Loucy (cell line): ENCODE measurements at regions not wholly inside any gene's neighbourhood (a gene's known extent, or its start where the extent isn't known, plus 50 kb on each side); places are given as distances from the start of the nearest gene placed in this dataset.

ENCODE experiments used
- H2AFZ ChIP-seq: fragments of 200-600 bp; sonication (generic); 2 replicates; pipeline ENCODE4 v1.6.0; 2016; ENCODE audit warnings: antibody characterized with exemption, mild to moderate bottlenecking, low read length, moderate library complexity
- H3F3A ChIP-seq: fragments of 200-600 bp; 2 replicates; pipeline ENCODE4 v1.6.0; 2016; ENCODE audit warnings: antibody characterized with exemption, low read depth, mild to moderate bottlenecking
- H3K27me3 ChIP-seq: fragments of 200-600 bp; sonication (generic); 2 replicates; pipeline ENCODE4 v1.6.1; 2014; ENCODE audit warnings: low read length, mild to moderate bottlenecking; ENCODE audit not compliant: insufficient read depth, poor library complexity, severe bottlenecking
- H3K36me3 ChIP-seq: fragments of 200-600 bp; sonication (generic); 2 replicates; pipeline ENCODE4 v1.6.1; 2016; ENCODE audit warnings: low read length; ENCODE audit not compliant: insufficient read depth
- H3K4me1 ChIP-seq: fragments of 200-600 bp; sonication (generic); 2 replicates; pipeline ENCODE4 v1.5.1; 2014; ENCODE audit warnings: low read length, mild to moderate bottlenecking; ENCODE audit not compliant: insufficient read depth, poor library complexity, severe bottlenecking
- H3K4me2 ChIP-seq: fragments of 200-600 bp; sonication (generic); 2 replicates; pipeline ENCODE4 v1.6.0; 2014; ENCODE audit warnings: antibody characterized with exemption, low read length, low read depth, mild to moderate bottlenecking; ENCODE audit not compliant: poor library complexity, severe bottlenecking
- H3K4me3 ChIP-seq: fragments of 200-600 bp; sonication (generic); 2 replicates; pipeline ENCODE4 v1.5.1; 2014; ENCODE audit warnings: low read length, mild to moderate bottlenecking, mixed read lengths; ENCODE audit not compliant: poor library complexity, severe bottlenecking
- H3K79me2 ChIP-seq: fragments of 200-600 bp; sonication (generic); 2 replicates; pipeline ENCODE4 v1.6.1; 2014; ENCODE audit warnings: low read length; ENCODE audit not compliant: insufficient read depth
- H3K9ac ChIP-seq: fragments of 200-600 bp; sonication (generic); 2 replicates; pipeline ENCODE4 v1.6.0; 2014; ENCODE audit warnings: mild to moderate bottlenecking, low read depth, low read length, moderate library complexity; ENCODE audit not compliant: poor library complexity, severe bottlenecking
- H3K9me2 ChIP-seq: fragments of 200-600 bp; sonication (generic); replicated peaks from 2 replicates; pipeline ENCODE4 v1.6.1; 2016; ENCODE audit warnings: low read depth, low read length, mixed read lengths
- H3K9me3 ChIP-seq: fragments of 200-600 bp; sonication (generic); 2 replicates; pipeline ENCODE4 v1.6.1; 2014; ENCODE audit warnings: mild to moderate bottlenecking, antibody characterized with exemption, low read length, low read depth; ENCODE audit not compliant: insufficient read depth
- H4K20me1 ChIP-seq: fragments of 200-600 bp; sonication (generic); 2 replicates; pipeline ENCODE4 v1.6.0; 2014; ENCODE audit warnings: antibody characterized with exemption, low read length, mild to moderate bottlenecking; ENCODE audit not compliant: insufficient read depth, poor library complexity, severe bottlenecking
- EZH2phosphoT487 ChIP-seq: fragments of 200-600 bp; IDR thresholded peaks from 2 replicates; pipeline ENCODE4 v1.6.1; 2018; ENCODE audit warnings: antibody characterized with exemption, mild to moderate bottlenecking, moderate library complexity, borderline replicate concordance
- TF ChIP-seq, protein P1 (sequence below): fragments of 200-600 bp; sonication (generic); conservative IDR thresholded peaks from 2 replicates; pipeline ENCODE4 v1.5.1; 2014; ENCODE audit warnings: mild to moderate bottlenecking, antibody characterized with exemption, low read length

- no peaks in the 10 kb centered on the region for H3K4me1 ChIP-seq
- no peaks in the 10 kb centered on the region for H3K36me3 ChIP-seq
- H3K4me3 ChIP-seq: no peak overlapping the region
- H3K27me3 ChIP-seq: no peaks in the 10 kb centered on the region
- no peaks in the 10 kb centered on the region for H3F3A ChIP-seq
- H3K9me3 ChIP-seq: no peaks in the 10 kb centered on the region
- no peaks in the 10 kb centered on the region for H3K79me2 ChIP-seq
- no peak overlapping the region for H3K4me2 ChIP-seq
- no peak overlapping the region for H3K9ac ChIP-seq
- no peaks in the 10 kb centered on the region for H3K9me2 ChIP-seq
- TF ChIP-seq, protein P1, sequence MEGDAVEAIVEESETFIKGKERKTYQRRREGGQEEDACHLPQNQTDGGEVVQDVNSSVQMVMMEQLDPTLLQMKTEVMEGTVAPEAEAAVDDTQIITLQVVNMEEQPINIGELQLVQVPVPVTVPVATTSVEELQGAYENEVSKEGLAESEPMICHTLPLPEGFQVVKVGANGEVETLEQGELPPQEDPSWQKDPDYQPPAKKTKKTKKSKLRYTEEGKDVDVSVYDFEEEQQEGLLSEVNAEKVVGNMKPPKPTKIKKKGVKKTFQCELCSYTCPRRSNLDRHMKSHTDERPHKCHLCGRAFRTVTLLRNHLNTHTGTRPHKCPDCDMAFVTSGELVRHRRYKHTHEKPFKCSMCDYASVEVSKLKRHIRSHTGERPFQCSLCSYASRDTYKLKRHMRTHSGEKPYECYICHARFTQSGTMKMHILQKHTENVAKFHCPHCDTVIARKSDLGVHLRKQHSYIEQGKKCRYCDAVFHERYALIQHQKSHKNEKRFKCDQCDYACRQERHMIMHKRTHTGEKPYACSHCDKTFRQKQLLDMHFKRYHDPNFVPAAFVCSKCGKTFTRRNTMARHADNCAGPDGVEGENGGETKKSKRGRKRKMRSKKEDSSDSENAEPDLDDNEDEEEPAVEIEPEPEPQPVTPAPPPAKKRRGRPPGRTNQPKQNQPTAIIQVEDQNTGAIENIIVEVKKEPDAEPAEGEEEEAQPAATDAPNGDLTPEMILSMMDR: no peak
- no peak for TF ChIP-seq EZH2phosphoT487
- no peaks in the 10 kb centered on the region for H4K20me1 ChIP-seq
- no peak overlapping the region for H2AFZ ChIP-seq
Measured at GRCh38 chr18:61123309-61123708, 209.9 kb upstream of the CDH20 start.

GRCh38 chr18:61127714-61128467 lies 205.3 kb upstream of the CDH20 start:
- Histone ChIP-seq H3K4me1 (no peaks in the 10 kb centered on the region), H3K79me2 (no peaks in the 10 kb centered on the region), H3K27me3 (no peaks in the 10 kb centered on the region), H4K20me1 (no peaks in the 10 kb centered on the region), H3K4me2 (no peak overlapping the region), H3K9me3 (no peaks in the 10 kb centered on the region), H3K36me3 (no peaks in the 10 kb centered on the region), H3K4me3 (no peak overlapping the region), H3K9me2 (no peaks in the 10 kb centered on the region), H3K9ac (no peak overlapping the region), H3F3A (no peaks in the 10 kb centered on the region), H2AFZ (no peak overlapping the region)
- TF ChIP-seq, protein P1: no peak
- TF ChIP-seq EZH2phosphoT487: no peak

DNA sequence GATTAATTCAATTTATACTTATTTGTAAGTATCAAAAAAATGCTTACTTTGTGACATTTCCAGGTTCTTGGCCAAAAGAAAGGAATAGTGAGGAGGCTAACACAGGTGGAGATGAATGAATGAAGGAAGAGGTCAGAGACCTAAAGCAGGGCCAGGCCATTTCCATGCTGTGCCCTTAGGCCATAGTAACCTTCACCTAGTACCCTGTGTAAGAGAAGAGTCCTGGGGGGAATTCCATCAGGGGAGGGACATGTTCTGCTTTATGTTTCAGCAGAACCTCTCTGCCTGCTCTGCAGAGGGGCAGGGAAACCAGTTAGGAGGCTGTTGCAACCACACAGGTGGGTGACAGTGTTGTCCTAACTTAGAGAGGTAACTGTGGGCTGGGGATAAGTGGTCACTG lies 204.2 kb upstream of the CDH20 start:
- TF ChIP-seq, protein P1: no peak
- TF ChIP-seq EZH2phosphoT487: no peak
- H4K20me1 ChIP-seq: no peaks in the 10 kb centered on the region
- H3K4me2 ChIP-seq: no peak overlapping the region
- H3K4me3 ChIP-seq: no peak overlapping the region
- no peaks in the 10 kb centered on the region for H3K9me2 ChIP-seq
- no peaks in the 10 kb centered on the region for H3K79me2 ChIP-seq
- H3K9me3 ChIP-seq: no peaks in the 10 kb centered on the region
- no peaks in the 10 kb centered on the region for H3K4me1 ChIP-seq
- no peak overlapping the region for H3K9ac ChIP-seq
- no peaks in the 10 kb centered on the region for H3F3A ChIP-seq
- no peaks in the 10 kb centered on the region for H3K27me3 ChIP-seq
- no peaks in the 10 kb centered on the region for H3K36me3 ChIP-seq
- no peak overlapping the region for H2AFZ ChIP-seq
